ENCODE measurements at regions not wholly inside any gene's neighbourhood (a gene's known extent, or its start where the extent isn't known, plus 50 kb on each side); places are given as distances from the start of the nearest gene placed in this dataset.

DNA sequence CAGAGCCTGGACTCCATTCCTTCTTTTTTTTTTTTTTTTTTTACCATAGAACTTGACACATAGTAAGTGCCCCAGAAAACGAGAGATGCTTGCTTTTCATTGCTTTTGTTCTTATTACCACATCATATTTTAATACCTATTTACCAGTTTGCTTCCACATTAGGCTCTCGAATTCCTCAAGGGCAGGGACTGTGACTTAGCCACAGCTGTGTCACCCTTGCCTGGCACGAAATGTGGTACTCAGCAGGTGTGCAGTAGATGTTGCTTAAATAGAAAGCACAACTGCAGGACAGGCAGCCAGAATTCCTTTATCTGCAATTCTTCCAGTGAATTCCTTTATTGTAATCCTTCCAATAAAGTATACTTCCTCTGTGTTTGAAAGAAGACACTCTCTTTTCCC lies 393.0 kb downstream of the HAPSTR1 start:
- DNase-seq, result no peak

DNA sequence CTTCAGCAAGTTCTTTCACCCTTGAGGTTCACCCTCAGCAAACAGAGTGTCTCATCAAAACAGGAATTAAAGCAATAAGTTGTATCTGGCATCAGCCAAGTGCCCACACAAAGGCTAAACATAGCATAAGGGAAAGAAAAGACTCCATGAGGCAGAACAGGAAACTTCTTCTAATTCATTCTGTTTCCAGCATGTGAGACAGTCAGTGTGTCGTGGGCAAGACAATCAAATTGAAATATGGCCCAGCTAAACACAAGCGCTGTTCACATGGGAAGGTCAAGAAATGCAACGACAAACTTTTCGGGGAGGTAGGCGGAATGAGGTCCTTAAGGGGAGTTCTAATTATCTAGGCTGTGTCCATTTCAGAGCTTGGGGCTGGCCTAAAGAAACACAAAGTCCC lies 393.4 kb downstream of the HAPSTR1 start:
- no peak for DNase-seq

DNA sequence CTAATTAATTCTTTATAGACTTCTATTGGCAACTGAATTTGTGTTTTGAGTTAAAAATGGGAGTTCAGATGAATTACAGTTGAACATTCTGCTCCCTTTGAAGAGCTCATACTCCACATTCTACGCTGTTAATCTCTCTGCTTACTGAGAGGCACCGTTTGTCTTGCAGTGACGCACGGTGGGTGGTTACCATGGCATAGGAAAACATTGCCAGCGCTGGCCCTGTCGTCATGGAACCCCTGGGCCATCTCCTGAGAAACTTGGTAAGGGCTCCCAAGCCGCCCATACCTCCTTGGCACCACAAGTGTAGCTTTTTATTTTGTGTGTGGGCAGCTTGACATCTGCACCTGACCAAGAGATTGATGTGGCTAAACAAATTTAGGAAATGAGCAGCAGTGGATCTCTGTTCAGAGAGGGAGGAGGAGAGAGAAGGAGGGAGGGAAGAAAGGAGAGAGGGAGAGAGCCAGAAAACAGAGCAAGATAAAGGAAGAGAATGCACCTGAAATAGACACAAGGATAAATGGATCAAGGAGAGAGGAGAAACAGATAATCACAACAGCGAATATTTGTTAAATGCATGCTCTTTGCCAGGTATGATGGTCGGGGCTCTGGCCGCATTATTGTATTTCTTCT lies 398.5 kb downstream of the HAPSTR1 start:
- no peak for DNase-seq

GRCh38 chr16:9495824-9496223 lies 404.4 kb downstream of the HAPSTR1 start:
- no peak for DNase-seq

DNA sequence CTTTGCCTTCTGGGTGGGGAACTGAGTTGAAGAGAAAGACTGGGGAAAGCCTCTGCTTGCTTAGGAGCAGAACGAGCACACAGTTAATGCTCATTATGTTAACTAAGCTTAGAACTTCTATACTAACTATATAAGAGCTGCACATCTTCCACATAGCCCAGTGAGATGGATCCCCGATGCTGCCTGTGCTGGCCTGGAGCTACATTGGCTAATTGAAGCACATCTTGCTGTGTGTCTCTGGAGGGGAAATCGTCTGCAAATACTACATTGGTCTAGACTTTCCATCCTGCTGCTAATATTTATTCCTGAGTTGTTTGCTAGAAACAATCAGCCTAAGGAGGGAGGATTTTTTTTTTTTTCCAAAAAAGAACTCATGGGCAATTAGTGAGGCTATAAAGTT lies 406.3 kb downstream of the HAPSTR1 start:
- DNase-seq, result no peak

GRCh38 chr16:9499941-9500593 lies 408.6 kb downstream of the HAPSTR1 start:
- no peak for DNase-seq

GRCh38 chr16:9500872-9501271 lies 409.4 kb downstream of the HAPSTR1 start:
- DNase-seq, result no peak

DNA sequence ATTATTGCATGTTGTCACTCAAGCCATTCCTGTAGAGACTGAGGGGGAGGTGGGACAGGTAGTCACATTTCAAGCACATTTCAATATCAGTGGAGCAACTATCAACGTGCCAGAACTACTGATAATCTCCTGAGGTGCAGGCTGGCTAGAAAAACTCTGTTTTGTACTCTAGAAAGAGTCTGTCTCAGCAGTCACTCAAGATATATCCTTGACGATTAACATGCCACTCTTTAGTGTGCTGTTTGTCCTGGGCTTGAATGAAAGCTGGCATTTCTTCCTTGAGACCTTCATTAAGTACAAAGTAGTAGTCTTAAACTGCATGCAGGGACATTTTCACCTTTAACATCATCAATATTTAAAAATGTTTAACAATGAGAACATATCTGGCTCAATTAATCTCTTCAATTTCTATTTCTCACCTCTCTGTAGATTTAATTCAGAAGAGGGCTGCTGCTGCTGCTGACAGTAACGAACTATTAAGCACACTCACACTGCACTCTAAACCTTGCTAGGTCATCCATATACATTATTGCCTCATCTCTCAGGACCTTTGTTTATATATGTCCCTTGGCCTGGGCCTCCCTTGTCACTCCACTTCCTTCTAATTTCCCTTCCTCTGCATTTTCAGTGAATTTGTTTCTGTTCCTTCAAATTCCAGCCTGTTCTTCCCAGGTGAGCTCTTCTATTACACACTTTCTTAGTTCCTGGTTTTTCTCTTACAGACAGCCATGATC lies 412.0 kb downstream of the HAPSTR1 start:
- DNase-seq, result no peak

DNA sequence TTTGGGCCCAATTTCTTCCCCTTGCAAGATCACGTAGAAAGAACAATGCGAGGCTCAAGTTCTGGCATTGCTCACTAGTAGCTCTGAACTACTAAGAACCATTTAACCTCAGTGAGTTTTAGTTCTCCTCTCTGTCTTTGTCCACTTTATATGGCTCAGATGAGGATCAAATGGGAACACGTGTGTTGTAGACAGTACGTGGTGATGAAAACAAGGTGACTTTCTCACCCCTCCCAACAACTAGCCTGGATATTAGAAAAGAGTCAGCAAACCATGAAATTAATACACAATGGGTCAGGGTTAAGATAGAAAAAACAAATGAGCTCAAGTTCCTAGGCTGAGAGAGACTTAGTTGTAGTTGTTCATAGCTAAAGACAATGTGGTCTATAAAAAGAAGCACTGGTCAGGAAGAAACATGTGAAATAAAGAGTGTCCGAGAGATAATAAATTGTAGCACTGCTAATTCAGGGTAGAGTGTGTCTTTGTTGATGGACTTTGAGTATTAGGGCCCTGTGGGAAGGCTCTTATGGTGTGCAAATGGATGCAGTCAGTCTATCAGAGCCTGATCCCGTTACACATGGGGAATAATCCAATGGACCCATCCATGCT lies 417.0 kb downstream of the HAPSTR1 start:
- no peak for DNase-seq

- no peak for DNase-seq
Observed at GRCh38 chr16:9509663-9510062, 418.2 kb downstream of the HAPSTR1 start.

GRCh38 chr16:9511389-9511788 lies 419.9 kb downstream of the HAPSTR1 start:
- no peak for DNase-seq

DNA sequence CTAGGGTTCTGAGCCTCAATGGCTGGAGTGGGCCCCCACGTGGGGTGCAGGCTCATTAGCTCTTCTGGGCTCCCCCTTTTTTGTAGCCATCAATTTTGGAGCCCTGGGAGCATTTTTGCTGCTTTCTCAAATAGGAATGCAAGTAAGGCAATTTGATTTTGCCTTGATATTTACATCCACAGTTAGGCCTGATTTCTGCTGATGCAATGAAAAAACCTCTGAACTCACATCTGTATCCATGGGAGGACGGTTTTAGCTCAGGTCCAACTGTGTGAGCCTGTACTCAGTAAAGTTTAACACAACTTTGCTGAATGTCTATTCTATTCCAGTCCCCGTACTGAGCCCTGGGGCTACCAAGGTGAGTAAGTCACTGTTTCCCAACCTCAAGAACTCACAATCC lies 425.0 kb downstream of the HAPSTR1 start:
- DNase-seq, result no peak

- DNase-seq, result no peak
Observed at GRCh38 chr16:9518051-9518450, 426.6 kb downstream of the HAPSTR1 start.

DNA sequence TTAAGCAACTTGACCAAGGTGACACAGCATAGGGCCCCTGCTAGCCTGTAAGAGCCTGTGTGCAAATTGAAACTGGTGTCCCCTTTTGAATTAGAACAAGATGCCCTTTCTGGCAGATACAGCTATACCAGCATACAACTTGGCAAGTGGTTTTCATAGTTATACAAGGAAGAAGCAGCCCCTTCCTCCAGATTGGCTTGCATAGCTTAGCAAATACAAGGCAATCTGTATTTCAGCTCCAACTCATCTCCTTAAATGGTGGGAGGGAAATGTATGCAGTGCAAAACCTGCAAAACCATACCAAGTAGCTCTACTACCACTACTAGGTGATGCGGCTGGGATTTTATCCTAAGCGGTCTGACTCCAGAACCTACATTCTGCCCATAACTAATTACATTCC lies 427.1 kb downstream of the HAPSTR1 start:
- no peak for DNase-seq

- no peak for DNase-seq
Observed at GRCh38 chr16:9521749-9522370, 430.4 kb downstream of the HAPSTR1 start.

DNA sequence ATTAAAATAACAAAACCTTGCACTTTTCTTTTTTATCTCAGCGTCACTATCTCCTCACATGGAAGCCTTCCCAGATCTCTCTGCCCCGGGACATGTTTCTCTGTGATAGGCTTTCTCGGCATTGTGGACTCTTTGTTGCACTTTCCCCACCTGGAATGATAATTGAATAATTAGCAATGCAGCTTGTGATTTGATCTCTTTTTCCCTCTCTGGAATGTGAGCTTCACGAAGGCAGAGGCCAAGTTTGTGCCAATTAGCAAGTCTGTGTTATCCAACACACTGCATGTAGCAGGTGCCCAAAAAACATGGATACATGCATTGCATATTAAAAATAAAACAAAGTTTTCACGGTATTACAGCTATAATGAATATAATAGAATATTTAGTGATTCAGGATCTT lies 431.2 kb downstream of the HAPSTR1 start:
- DNase-seq, result no peak

- no peak for DNase-seq
Observed at GRCh38 chr16:9523994-9524393, 432.6 kb downstream of the HAPSTR1 start.

DNA sequence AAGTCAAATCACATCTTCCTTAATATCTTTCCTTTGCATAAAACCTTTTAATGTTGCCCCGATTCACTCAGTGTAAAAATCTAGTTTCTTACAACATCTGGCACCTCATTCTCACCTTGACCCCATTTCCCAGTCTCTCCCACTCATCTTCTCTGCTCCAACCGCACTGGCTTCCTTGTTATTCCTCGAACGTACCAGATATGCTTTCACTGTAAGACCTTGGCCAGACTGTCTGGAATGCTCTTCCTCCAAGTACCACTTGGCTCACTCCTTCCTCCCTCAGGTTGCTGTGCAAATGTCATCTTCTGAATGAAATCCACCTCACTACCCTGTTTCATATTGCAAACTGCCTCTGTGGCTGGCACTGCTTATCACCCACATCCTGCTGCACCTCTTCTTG lies 433.6 kb downstream of the HAPSTR1 start:
- no peak for DNase-seq

- no peak for DNase-seq
Observed at GRCh38 chr16:9526791-9527190, 435.3 kb downstream of the HAPSTR1 start.

GRCh38 chr16:9527976-9528375 lies 436.5 kb downstream of the HAPSTR1 start:
- no peak for DNase-seq

GRCh38 chr16:9528511-9529079 lies 437.2 kb downstream of the HAPSTR1 start:
- DNase-seq, result no peak

GRCh38 chr16:9533042-9533441 lies 441.6 kb downstream of the HAPSTR1 start:
- DNase-seq, result no peak

- no peak for DNase-seq
Observed at GRCh38 chr16:9534759-9535158, 443.3 kb downstream of the HAPSTR1 start.

Measured in KG1 (cell line).